ENCODE measurements at regions not wholly inside any gene's neighbourhood (a gene's known extent, or its start where the extent isn't known, plus 50 kb on each side); places are given as distances from the start of the nearest gene placed in this dataset.

- no peaks in the 10 kb centered on the region for H3K27me3 ChIP-seq (ENCODE audit: insufficient read depth, low read length)
- WGBS (ENCODE audit: extremely low coverage, insufficient read length, low lambda C conversion rate): no CpG with 5 or more reads among the region's 2 CpGs
- H3K27ac ChIP-seq (ENCODE audit: insufficient read length, low read depth, low read length): no peak overlapping the region
- no peaks in the 10 kb centered on the region for H3K4me1 ChIP-seq (ENCODE audit: insufficient read depth, low read length)
- no peak overlapping the region for H3K56ac ChIP-seq (ENCODE audit: insufficient read length, low read depth, low read length)
- no peaks in the 10 kb centered on the region for H3K9me3 ChIP-seq (ENCODE audit: control insufficient read depth, low read depth, low read length)
- Mint-ChIP-seq H3K4me3 (no peak overlapping the region), H3K4me1 (no peaks in the 10 kb centered on the region), H3K9me3 (no peaks in the 10 kb centered on the region), H3K36me3 (ENCODE audit: insufficient read depth in 1 of 3, low read depth in 3 of 3) (no peaks in the 10 kb centered on the region), H3K27me3 (ENCODE audit: low read depth) (no peaks in the 10 kb centered on the region; the same call in none of the 2 replicates), H3K27ac (no peak overlapping the region)
- H3K4ac ChIP-seq (ENCODE audit: low read depth, low read length): no peak overlapping the region
- H2BK12ac ChIP-seq (ENCODE audit: insufficient read length, low read depth, low read length): no peak overlapping the region
- H2BK120ac ChIP-seq (ENCODE audit: low read depth, low read length, poor library complexity, severe bottlenecking): no peak overlapping the region
- H2BK5ac ChIP-seq (ENCODE audit: insufficient read length, low read length): no peak overlapping the region
- H3K4me2 ChIP-seq (ENCODE audit: insufficient read depth, insufficient read length, low read length): no peak overlapping the region
- no peaks in the 10 kb centered on the region for H3K79me2 ChIP-seq (ENCODE audit: insufficient read depth, low read length)
- H4K8ac ChIP-seq (replicated peaks; ENCODE audit: insufficient read length, low read depth, low read length): no peak overlapping the region
- H2BK20ac ChIP-seq (ENCODE audit: low read depth, low read length, poor library complexity, severe bottlenecking): no peak overlapping the region
- H2AFZ ChIP-seq (ENCODE audit: low read length): no peak overlapping the region
- no peaks in the 10 kb centered on the region for H3K79me1 ChIP-seq (ENCODE audit: insufficient read depth, low read depth, low read length, poor library complexity, severe bottlenecking)
- no peak overlapping the region for H2BK15ac ChIP-seq (ENCODE audit: low read depth, low read length)
- H3K23ac ChIP-seq (ENCODE audit: insufficient read length, low read depth, low read length): no peak overlapping the region
- no peak overlapping the region for H3T11ph ChIP-seq (ENCODE audit: low read length)
- no peaks in the 10 kb centered on the region for H3K23me2 ChIP-seq (ENCODE audit: insufficient read length, low read depth, low read length, poor library complexity, severe bottlenecking)
- no peaks in the 10 kb centered on the region for H4K20me1 ChIP-seq (ENCODE audit: control insufficient read depth, insufficient read depth, insufficient read length)
- H2AK5ac ChIP-seq (ENCODE audit: insufficient read length, low read length): no peak overlapping the region
- H3K18ac ChIP-seq (ENCODE audit: insufficient read length, low read depth, low read length): no peak overlapping the region
- TF ChIP-seq CTCF (conservative IDR thresholded peaks at IDR 0.05): no peak
- no peak overlapping the region for H3K9ac ChIP-seq (ENCODE audit: extremely low read depth, insufficient read length, low read length)
- no peak for DNase-seq
- no peak overlapping the region for H3K14ac ChIP-seq (ENCODE audit: insufficient read depth, low read length)
- no peak overlapping the region for H4K5ac ChIP-seq (ENCODE audit: insufficient read length, low read depth, low read length)
- H4K91ac ChIP-seq (ENCODE audit: insufficient read length, low read depth, low read length): no peak overlapping the region
These were observed 54.1 kb upstream of the PCED1B start for GRCh38 chr12:47025349-47025748.

Data from H9 (cell line).